B cell (primary cell): ENCODE measurements at regions not wholly inside any gene's neighbourhood (a gene's known extent, or its start where the extent isn't known, plus 50 kb on each side); places are given as distances from the start of the nearest gene placed in this dataset.
"Not testable (repeated sequence)": the region's sequence is repeated elsewhere in the genome, so short reads cannot be mapped to it uniquely, and the experiment has no call there.

Source experiments
- ATAC-seq: fragments of 200-7000 bp; cut with Tn5 transposase; one replicate; pipeline ENCODE4 v1.10.0; 2021; ENCODE audit warnings: low read depth, mild to moderate bottlenecking, moderate number of reproducible peaks, moderate library complexity
- CTCF ChIA-PET: fragments of 350-600 bp; sonication (Branson Sonifier 250); formaldehyde crosslinking; loops from one replicate; lab custom pipeline; 2021; ENCODE audit warnings: antibody characterized with exemption, inconsistent platforms; lab: Charles Lee
- POLR2A ChIA-PET: fragments of 350-600 bp; sonication (Branson Sonifier 250); formaldehyde crosslinking; loops from one replicate; lab custom pipeline; 2021; ENCODE audit warnings: antibody characterized with exemption; lab: Charles Lee
- DNase-seq: peaks from one replicate; pipeline ENCODE4 v3.0.0; 2013
- H2AFZ ChIP-seq: 2 replicates; pipeline ENCODE4 v1.6.1; 2012; ENCODE audit warnings: mild to moderate bottlenecking, low read depth, low read length; ENCODE audit not compliant: insufficient read depth, poor library complexity, severe bottlenecking
- H3K27ac ChIP-seq, 2 donors: 1 replicate in 1 of 2; 2 replicates in 1 of 2; pipeline ENCODE4 v1.5.1; 2012 to 2013; ENCODE audit warnings: low read length in 2 of 2, mild to moderate bottlenecking in 2 of 2, moderate library complexity in 1 of 2
- H3K27me3 ChIP-seq, 4 experiments: fragments of 200-600 bp in 1 of 4; sonication (generic) in 1 of 4; replicated peaks in 1 of 4; 1 replicate in 2 of 4; 2 replicates in 2 of 4; pipeline versions ENCODE4 v1.6.1 to v1.7.0; 2013 to 2016; ENCODE audit warnings: low read length in 3 of 4, mild to moderate bottlenecking in 2 of 4, mixed read lengths in 1 of 4, moderate library complexity in 1 of 4; ENCODE audit not compliant: insufficient read depth in 4 of 4, control insufficient read depth in 3 of 4; ENCODE audit errors: control extremely low read depth in 1 of 4
- H3K36me3 ChIP-seq, 2 experiments: replicated peaks in 1 of 2; 1 replicate in 1 of 2; 2 replicates in 1 of 2; pipeline versions ENCODE4 v1.6.1 to v1.7.1; 2013; ENCODE audit warnings: low read length in 1 of 2; ENCODE audit not compliant: insufficient read depth in 2 of 2, control insufficient read depth in 1 of 2; ENCODE audit errors: control extremely low read depth in 1 of 2, extremely low read depth in 1 of 2
- H3K4me1 ChIP-seq, 2 donors: fragments of 200-600 bp in 1 of 2; sonication (generic) in 1 of 2; 1 replicate in 1 of 2; 2 replicates in 1 of 2; pipeline versions ENCODE4 v1.5.1 to v1.6.1; 2013 to 2017; ENCODE audit warnings: low read length in 2 of 2; ENCODE audit not compliant: control insufficient read depth in 2 of 2, insufficient read depth in 2 of 2
- H3K4me2 ChIP-seq: replicated peaks from 2 replicates; pipeline ENCODE3; 2012; ENCODE audit warnings: mild to moderate bottlenecking, low read depth, low read length; ENCODE audit not compliant: poor library complexity, severe bottlenecking
- H3K4me3 ChIP-seq, 5 experiments: fragments of 200-600 bp in 1 of 5; sonication (generic) in 1 of 5; 1 replicate in 3 of 5; 2 replicates in 2 of 5; pipeline versions ENCODE4 v1.5.1 to v1.7.0; 2011 to 2016; ENCODE audit warnings: low read length in 4 of 5, mild to moderate bottlenecking in 4 of 5, low read depth in 2 of 5, control low read depth in 1 of 5, moderate library complexity in 1 of 5; ENCODE audit not compliant: insufficient read depth in 1 of 5; ENCODE audit errors: control extremely low read depth in 1 of 5, extremely low read depth in 1 of 5
- H3K79me2 ChIP-seq: fragments of 200-600 bp; sonication (generic); one replicate; pipeline ENCODE4 v1.6.0; 2016; ENCODE audit warnings: low read length; ENCODE audit not compliant: control insufficient read depth, insufficient read depth
- H3K9ac ChIP-seq: fragments of 200-600 bp; sonication (generic); 2 replicates; pipeline ENCODE4 v1.6.1; 2017; ENCODE audit warnings: mild to moderate bottlenecking, low read length, moderate library complexity
- H3K9me3 ChIP-seq, 3 donors: one replicate each; pipeline versions ENCODE4 v1.6.1 to v1.7.1; 2013; ENCODE audit warnings: low read length in 2 of 3; ENCODE audit not compliant: control insufficient read depth in 2 of 3, insufficient read depth in 1 of 3; ENCODE audit errors: control extremely low read depth in 1 of 3
- H4K20me1 ChIP-seq: 2 replicates; pipeline ENCODE4 v1.6.0; 2012; ENCODE audit warnings: mild to moderate bottlenecking, low read length; ENCODE audit not compliant: insufficient read depth, control insufficient read depth, poor library complexity, severe bottlenecking
- H3K27ac Mint-ChIP-seq: one replicate; pipeline ENCODE4 v1.8.0; 2021; ENCODE audit warnings: mixed read lengths
- H3K27me3 Mint-ChIP-seq: one replicate; pipeline ENCODE4 v1.8.0; 2021; ENCODE audit warnings: mixed read lengths
- H3K4me1 Mint-ChIP-seq: one replicate; pipeline ENCODE4 v1.8.0; 2021; ENCODE audit warnings: mixed read lengths
- H3K4me3 Mint-ChIP-seq: one replicate; pipeline ENCODE4 v1.8.0; 2021; ENCODE audit warnings: mixed read lengths
- H3K9me3 Mint-ChIP-seq: one replicate; pipeline ENCODE4 v1.8.0; 2022; ENCODE audit warnings: mixed read lengths; ENCODE audit not compliant: insufficient read depth
- EZH2 ChIP-seq: IDR thresholded peaks from 2 replicates; pipeline ENCODE4 v1.6.1; 2012; ENCODE audit warnings: borderline replicate concordance, low read depth, mild to moderate bottlenecking, moderate library complexity, low read length; ENCODE audit not compliant: insufficient read depth, poor library complexity, severe bottlenecking
- WGBS: methylation state at CpG from one replicate; pipeline ENCODE4 v1.1.5; 2013; ENCODE audit warnings: missing lambda C conversion rate; ENCODE audit not compliant: insufficient coverage; 5-methylcytosine and 5-hydroxymethylcytosine counted together
- intact Hi-C: fragments of 100-400 bp; cut with micrococcal nuclease; formaldehyde crosslinking; loops from one replicate; pipeline ENCODE4 v1.10.0; 2022
- TF ChIP-seq, protein P1 (sequence below): fragments of 200-600 bp; IDR thresholded peaks from one replicate; pipeline ENCODE4 v1.8.0; 2022; ENCODE audit warnings: antibody characterized with exemption, mild to moderate bottlenecking

DNA sequence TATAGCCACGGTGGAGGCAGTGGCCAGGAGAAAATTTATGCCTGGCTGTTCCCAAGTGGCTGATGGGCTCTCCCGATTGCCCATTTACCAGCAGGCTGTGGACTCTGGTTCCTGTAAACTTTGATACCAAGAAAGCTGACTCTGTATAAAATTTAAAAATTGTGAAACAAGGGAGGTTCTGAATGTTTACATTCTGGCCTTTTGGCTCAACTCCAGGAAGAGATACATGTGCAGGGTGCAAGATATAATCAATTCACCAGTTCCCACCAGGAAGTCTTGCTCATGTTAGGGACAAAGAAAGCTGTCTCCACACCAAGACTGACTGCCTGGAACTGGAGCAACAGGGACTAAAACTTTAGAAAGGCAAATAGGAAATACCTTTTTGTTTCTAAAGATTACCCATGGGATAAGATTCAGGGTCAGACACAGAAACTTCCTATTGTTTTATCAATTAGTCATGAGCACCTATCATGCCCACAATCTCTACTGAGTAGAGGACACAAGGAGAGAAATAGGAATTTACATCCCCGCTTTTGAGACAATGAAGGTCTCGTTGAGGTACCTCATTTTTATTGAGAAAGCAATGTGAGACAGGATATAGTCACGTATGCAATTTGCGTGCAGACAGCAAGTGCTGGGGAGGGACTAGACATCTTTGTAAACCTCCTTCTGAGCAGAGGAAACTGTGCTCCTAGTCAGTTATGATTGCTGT, 123.5 kb downstream of the LIPG start:
- H3K27me3 Mint-ChIP-seq = peaks cover 21% of the 10 kb centered on the region
- no peak for ATAC-seq
- H3K4me3 Mint-ChIP-seq = no peak overlapping the region
- DNase-seq = no peak
- H3K79me2 ChIP-seq = no peaks in the 10 kb centered on the region
- 49% methylated on average over 6 of the region's 6 CpGs for WGBS
- H3K9ac ChIP-seq = no peak overlapping the region
- no peak overlapping the region for H3K27ac ChIP-seq
- H3K9me3 ChIP-seq = no peaks in the 10 kb centered on the region
- H3K4me1 Mint-ChIP-seq = no peaks in the 10 kb centered on the region
- peaks cover 0 to 4% (median 0%) of the 10 kb centered on the region in 4 experiments for H3K27me3 ChIP-seq
- H4K20me1 ChIP-seq = no peaks in the 10 kb centered on the region
- no peak overlapping the region for H3K27ac Mint-ChIP-seq
- intact Hi-C loops = no loop called here
- H3K9me3 Mint-ChIP-seq = no peaks in the 10 kb centered on the region
- POLR2A ChIA-PET = no interaction called here
- no peak overlapping the region for H3K4me3 ChIP-seq
- no peaks in the 10 kb centered on the region for H3K36me3 ChIP-seq
- H3K4me2 ChIP-seq = no peak overlapping the region
- H2AFZ ChIP-seq = no peak overlapping the region
- CTCF ChIA-PET = no interaction called here
- TF ChIP-seq, protein P1, sequence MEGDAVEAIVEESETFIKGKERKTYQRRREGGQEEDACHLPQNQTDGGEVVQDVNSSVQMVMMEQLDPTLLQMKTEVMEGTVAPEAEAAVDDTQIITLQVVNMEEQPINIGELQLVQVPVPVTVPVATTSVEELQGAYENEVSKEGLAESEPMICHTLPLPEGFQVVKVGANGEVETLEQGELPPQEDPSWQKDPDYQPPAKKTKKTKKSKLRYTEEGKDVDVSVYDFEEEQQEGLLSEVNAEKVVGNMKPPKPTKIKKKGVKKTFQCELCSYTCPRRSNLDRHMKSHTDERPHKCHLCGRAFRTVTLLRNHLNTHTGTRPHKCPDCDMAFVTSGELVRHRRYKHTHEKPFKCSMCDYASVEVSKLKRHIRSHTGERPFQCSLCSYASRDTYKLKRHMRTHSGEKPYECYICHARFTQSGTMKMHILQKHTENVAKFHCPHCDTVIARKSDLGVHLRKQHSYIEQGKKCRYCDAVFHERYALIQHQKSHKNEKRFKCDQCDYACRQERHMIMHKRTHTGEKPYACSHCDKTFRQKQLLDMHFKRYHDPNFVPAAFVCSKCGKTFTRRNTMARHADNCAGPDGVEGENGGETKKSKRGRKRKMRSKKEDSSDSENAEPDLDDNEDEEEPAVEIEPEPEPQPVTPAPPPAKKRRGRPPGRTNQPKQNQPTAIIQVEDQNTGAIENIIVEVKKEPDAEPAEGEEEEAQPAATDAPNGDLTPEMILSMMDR = no peak
- no peak for TF ChIP-seq EZH2
- no peaks in the 10 kb centered on the region for H3K4me1 ChIP-seq

DNA sequence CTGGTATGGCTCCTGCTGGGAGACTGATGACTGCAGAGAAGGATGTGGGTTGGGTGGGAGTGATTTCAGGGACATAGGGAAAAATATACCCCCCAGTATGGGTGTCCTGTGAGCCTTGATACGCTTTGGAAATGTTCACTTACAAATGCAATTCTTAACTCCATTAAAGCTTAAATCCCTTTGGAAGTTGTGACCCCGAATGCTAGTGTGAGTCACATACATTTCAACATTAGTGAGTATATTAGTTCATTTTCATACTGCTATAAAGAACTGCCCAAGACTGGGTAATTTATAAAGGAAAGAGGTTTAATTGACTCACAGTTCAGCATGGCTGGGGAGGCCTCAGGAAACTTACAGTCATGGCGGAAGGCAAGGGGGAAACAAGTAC, 120.9 kb downstream of the LIPG start:
- intact Hi-C loops, H2AFZ ChIP-seq: not testable (repeated sequence)
- no CpG with 5 or more reads among the region's 3 CpGs for WGBS

More for the DNA sequence above, 120.9 kb downstream of the LIPG start:
- H3K36me3 ChIP-seq, H3K27me3 ChIP-seq, POLR2A ChIA-PET, H3K4me3 ChIP-seq, DNase-seq, H3K9ac ChIP-seq, ATAC-seq, H4K20me1 ChIP-seq, H3K4me1 ChIP-seq, H3K27ac Mint-ChIP-seq, CTCF ChIA-PET, H3K9me3 ChIP-seq, H3K4me1 Mint-ChIP-seq, H3K4me2 ChIP-seq, H3K27ac ChIP-seq, H3K9me3 Mint-ChIP-seq, H3K4me3 Mint-ChIP-seq, H3K79me2 ChIP-seq: not testable (repeated sequence)
- peaks cover 18% of the 10 kb centered on the region for H3K27me3 Mint-ChIP-seq
